HG03378 (cell line): ENCODE measurements at regions not wholly inside any gene's neighbourhood (a gene's known extent, or its start where the extent isn't known, plus 50 kb on each side); places are given as distances from the start of the nearest gene placed in this dataset.

Experiments used
- ATAC-seq: cut with Tn5 transposase; IDR thresholded peaks from one replicate; pipeline ENCODE4 v1.9.1; 2021; ENCODE audit warnings: mild to moderate bottlenecking, moderate library complexity; ENCODE audit not compliant: unreplicated experiment

GRCh38 chr5:141778683-141779082 is 96.7 kb upstream of the ARAP3 start:
- no peak for ATAC-seq

- ATAC-seq: no peak
Observed at GRCh38 chr5:141778206-141778605, 96.2 kb upstream of the ARAP3 start.

DNA sequence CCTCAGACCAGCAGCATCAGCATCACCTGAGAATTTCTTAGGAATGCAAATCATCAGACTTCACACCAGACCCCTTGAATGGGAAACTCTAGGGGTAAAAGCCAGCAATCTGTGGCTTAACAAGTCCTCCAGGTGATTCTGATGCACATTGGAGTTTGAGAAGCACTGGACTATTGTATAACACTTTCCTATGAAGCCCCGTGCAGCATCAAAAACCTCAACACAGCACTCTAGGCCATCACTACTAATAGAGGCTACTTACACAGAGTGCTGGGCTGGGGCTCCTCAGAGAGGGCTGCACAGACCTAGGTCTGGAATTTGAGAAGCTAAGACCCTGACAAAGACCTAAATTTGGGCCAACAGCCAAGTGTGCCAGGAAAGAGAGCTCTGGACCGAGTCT is 95.7 kb upstream of the ARAP3 start:
- no peak for ATAC-seq

DNA sequence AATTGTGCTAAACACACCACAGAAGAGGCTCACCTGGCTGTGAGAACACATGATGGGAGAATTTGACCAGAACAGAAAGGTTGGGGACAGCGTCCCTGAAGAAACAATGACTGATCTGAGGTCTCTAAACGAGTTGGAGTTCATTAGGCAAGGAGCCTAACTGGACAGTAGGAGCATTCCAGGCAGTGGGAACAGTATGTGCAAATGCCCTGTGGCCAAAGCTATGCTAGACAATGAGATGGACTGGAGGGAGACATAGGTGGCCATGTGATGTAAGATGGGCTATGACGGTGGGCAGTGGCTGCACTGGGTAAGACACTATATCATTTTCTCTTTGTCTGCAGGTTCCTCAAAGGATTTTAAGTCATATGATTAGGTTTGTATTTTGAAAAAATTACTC is 95.1 kb upstream of the ARAP3 start:
- ATAC-seq: no peak

- no peak for ATAC-seq
Observed at GRCh38 chr5:141773779-141774562, 91.9 kb upstream of the ARAP3 start.

GRCh38 chr5:141772281-141772680 is 90.3 kb upstream of the ARAP3 start:
- no peak for ATAC-seq

DNA sequence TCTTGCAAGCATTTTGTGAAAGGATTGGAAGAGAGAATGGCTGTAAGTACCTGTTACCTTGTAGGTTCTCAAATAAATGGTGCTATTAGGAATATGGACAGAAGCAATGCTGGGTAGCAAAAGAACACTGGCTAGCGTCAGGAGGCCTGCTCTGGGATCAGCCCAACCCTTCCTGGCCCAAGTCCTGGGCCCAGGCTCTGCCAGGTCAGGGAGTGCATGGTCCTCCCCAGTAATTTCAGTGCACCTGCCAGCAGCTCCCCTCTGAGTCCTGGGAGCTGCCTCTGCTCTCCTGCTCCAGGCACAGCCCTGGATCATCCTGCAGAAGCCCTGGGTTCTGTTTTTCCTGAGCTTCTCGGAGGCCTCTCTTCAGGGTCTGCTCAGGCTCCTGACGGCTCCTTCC is 89.5 kb upstream of the ARAP3 start:
- no peak for ATAC-seq

DNA sequence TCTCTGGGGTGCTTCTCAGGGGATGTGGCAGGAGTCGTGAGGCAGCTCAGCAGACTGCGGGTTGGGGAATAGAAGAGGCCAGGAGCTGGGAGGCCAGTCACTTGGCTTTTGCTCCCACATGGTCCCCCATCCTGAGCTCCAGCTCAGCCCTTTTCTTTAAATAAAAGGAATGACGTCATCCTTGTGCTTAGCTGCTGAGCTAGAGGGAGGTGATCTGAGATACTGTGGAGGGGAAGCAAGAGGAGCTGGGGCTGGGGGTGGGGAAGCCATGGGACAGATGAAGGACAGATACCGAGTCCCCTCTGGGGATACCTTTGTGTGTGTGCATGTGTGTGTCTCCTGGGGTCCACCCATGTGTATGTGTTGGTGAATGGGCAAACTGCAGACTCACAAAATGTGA is 89.0 kb upstream of the ARAP3 start:
- ATAC-seq: no peak

GRCh38 chr5:141769671-141770070 is 87.6 kb upstream of the ARAP3 start:
- no peak for ATAC-seq

- no peak for ATAC-seq
Observed at GRCh38 chr5:141767671-141768070, 85.6 kb upstream of the ARAP3 start.

DNA sequence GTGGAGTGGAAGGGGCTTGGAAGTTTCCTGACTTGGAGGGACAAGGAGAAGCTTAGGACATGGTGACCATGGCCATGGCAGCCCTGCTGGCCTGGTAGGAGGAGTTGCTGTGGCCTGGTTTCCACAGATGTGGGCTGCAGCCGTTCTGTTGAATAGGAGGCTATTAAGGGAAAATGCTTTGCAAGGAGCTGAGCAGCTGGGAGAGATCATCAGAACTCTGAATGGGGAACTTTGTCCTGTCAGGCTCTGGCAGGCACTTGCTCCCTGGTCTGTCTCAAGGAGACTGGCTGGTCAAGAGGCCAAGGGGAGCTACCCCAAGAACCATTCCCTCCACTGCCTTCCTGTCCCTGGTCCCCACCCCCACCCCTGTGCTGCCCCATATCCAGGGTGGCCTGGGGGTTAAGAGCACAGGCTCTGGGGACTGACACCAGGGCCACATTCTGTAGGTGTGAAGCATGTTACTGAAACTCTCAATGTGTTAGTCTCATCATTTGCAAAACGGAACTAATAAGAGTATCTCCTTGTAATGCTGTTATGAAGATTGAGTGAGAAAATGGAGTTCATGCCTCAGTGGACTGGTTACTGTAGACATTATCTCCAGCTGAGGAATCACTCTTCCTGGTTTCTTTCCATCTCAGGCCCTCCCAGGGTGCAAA is 84.0 kb upstream of the ARAP3 start:
- no peak for ATAC-seq

DNA sequence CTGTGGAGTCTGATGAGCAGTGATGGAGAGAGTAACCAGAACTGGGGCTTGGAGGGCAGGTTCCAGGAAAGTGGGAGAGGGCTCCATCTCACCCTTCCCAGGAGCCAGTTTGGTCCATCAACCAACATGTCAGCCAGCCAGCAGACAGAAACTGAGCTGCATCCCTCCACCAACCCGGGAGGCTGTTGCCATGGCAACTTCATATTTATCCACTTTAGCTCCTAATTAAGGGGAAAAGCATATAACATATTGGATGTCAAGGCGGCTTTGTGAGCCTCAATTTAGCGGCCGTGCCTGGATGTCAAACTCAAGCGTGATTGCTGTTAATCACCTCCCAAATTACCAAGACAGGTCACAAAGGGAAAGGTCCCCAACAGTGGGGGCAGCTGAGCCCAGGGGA is 81.5 kb upstream of the ARAP3 start:
- no peak for ATAC-seq

- ATAC-seq: no peak
Observed at GRCh38 chr5:141762790-141763368, 80.8 kb upstream of the ARAP3 start.

DNA sequence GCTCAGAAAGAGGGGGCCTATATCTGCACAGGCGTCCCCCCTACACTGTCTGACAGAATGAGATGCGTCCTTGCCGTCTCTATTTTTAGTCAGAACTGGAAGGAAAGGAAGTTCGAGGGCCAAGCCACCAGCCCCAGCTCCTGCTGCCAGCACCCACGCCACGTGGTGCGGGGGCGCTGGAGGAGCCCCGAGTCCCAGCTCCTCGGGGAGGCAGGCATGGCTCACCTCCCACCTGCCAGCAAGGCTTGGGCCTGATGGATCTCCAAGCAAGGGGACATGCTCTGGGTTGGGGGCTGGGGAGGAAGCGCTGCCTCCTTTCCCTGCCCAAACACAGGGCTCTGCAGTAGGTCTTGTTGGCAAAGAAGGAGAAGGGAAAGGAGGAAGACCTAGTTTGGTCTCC is 80.3 kb upstream of the ARAP3 start:
- ATAC-seq: no peak

- ATAC-seq: no peak
Observed at GRCh38 chr5:141760753-141761152, 78.7 kb upstream of the ARAP3 start.

- ATAC-seq: no peak
Observed at GRCh38 chr5:141760193-141760592, 78.2 kb upstream of the ARAP3 start.

- no peak for ATAC-seq
Observed at GRCh38 chr5:141758310-141758998, 76.4 kb upstream of the ARAP3 start.

DNA sequence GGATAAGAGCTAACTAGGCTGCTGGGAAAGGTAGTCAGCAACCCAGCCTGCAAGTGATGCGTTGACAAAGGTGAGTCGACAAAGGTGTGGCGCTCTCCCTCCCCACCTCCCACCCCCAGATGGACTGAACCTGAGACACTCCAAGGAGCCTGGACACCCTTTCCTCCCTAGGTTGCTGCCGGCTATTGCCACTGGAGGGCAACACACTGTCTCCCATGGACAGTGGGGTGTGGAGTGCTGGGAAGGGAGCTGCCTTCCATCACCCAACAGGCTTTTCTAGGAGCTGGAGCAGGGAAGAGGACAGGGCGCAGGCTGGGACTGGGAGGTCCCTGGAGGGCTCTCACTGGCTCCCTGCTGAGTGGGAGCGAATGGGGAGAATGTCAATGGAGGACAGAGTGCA is 75.4 kb upstream of the ARAP3 start:
- no peak for ATAC-seq

GRCh38 chr5:141756196-141756595 is 74.2 kb upstream of the ARAP3 start:
- no peak for ATAC-seq

DNA sequence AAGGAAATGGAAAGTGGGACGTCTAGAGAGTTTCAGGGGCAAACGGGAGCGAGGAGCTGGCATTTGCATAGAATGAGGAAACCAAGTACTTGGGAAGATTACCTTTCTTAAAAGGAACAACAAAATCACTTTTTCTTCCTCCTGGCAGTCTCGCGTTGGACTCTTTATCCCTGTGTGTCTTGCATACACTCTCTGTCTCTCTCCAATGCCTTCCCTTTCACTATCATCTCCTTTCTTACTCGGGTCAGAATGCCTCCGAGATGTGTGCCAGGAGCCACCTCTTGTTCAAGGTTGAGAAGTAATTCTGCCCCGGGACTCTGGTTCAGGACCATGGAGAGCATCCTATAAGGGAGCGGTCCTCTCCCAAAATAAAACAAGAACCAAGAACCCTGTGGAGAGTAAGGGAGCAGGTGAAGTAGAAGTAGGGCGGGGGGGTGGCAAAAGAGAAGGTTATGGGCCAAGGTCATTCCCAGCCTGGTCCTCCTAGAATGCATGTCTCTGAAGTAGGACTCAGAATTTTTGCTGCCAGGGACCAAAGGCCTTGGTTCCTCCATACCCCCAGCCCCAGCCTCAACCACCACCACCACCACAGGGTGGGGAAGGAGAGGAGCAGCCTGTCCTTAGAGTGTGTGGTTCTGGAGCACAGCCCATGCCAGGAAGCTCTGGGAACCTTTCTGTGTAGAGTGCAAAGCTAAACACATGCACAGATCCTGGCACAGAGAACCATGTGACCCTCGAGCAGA is 72.1 kb upstream of the ARAP3 start:
- ATAC-seq: no peak
